Kidney capillary endothelial cell (primary cell): ENCODE measurements at regions not wholly inside any gene's neighbourhood (a gene's known extent, or its start where the extent isn't known, plus 50 kb on each side); places are given as distances from the start of the nearest gene placed in this dataset.

Source experiments
- DNase-seq: peaks from one replicate; pipeline ENCODE4 v3.0.0-alpha.2; 2018; ENCODE audit warnings: low spot score

DNA sequence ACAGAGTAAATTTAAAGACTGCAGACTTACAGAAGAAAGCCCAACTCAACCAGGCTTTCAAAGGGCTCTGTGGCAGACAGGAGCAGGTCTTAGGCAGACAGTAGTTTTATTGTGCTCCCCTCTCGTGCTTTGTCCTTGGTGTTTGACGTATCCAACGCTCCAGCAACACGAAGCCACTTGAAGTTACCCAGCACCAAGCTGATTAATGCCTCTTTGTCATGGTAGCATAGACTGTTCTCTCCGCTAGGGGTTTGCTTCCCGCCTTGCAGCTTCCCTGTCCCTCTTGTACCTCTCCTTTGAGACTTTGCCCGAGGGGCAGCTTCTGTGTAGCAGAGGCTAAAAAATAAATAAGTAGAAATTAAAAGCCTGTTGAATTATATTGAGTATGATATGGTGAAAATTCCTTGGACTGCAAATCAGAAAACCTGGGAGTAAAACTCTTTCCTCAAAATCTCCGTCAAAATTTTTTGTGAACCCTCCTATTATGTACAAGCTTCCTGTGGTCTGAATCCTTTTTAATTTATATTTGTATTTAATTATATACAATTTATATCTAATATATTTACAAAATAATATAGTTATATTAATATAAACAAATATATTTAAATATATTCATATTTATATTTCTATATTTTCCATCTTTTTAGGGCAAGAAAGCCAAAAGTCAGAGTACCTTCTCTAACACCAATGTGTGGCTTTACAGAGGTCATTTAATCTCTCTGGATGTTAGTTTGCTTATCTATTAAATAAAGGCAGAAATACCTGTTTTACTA, 405.4 kb downstream of the DMAC1 start:
- no peak for DNase-seq

DNA sequence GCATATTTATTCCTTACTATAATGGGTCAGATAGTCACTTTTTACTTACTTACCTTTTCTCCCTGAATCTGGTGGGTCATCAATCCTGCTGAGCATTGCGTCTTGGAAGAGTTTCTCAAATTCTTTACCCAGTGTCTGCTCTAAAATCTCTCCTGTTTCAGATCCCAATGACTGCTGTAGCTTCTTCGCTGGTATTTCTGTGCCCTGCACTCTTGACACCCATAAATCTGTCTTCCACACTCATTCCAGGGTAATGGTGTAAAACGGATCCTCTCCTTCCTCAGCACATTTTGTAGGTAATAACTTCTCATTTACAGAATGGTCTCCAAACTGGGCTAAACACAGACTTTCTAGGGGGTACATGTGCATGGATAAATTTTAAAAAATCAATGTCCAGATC, 407.4 kb downstream of the DMAC1 start:
- no peak for DNase-seq

DNA sequence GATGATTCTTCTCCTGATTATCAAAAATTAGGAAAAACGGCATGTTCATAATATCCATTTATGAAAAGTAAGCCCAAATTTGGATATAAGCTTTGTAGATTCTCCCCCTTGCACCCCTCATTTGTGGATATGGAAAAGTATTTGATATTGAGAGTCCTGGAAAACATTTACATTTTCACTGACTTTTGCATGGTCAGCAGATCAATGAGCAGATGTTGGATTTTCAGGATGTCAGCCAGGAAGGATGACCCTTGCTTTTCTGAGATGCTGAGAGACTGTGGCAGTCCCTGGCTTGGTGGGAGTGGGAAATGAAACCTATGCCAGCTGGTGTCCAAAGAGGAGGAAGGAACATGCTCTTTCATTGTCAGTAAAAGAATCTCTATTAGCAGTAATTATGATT, 410.8 kb downstream of the DMAC1 start:
- no peak for DNase-seq

DNA sequence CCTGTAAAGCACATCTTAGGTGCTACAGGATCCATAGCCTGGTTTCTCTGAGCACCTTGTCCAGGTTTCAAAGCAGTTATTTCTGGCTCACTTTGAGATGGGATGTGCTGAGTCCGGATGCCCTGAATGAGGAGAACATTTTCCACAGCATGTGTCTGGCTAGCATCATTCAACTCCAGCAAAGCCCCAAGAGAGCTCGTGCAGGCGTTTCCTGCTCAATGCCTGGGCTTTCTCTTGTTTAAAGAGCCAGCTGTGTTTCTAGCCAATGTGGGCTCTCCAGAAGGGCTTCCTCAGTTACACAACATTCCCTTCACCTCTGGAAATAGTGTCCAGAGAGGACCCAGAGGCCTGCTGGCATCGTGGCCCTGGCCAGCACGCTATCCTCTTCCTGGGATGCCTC, 411.7 kb downstream of the DMAC1 start:
- no peak for DNase-seq

DNA sequence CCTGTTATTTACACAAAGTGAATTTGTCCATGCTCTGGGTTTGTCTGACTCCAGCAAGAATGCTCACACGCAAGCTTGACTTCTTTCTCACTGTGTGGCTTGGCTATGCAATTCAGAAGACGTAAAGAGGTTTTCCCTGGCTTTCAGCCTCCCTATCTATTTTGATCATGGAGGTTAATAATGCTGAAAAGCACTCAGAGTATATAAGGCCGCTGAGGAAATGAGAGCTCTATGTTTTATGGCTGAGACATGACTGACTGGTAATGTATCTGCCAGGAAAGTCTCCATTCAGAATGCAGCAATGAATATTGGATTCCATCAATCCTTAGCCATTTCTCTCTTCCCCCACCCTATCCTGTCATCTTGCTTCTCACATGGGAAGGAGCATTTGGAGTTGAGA, 417.3 kb downstream of the DMAC1 start:
- DNase-seq: no peak

DNA sequence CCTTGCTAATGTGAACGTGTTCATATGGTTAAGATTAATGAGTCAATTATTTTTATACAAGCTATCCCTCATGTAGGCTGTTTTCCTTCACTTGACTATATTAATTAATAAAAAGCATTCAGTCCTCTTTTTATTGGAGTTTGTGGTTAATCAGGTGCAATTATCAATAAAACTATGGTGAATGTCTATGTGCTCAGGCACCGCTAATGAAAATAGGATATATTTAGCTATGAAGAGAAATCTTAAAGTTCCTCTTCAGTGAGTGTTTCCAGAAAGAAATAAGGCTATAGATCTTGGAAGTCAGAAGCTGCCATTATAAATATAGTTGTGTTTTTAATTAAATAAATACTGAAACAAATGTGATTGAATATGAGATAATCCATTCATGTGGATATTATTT, 422.1 kb downstream of the DMAC1 start:
- no peak for DNase-seq

DNA sequence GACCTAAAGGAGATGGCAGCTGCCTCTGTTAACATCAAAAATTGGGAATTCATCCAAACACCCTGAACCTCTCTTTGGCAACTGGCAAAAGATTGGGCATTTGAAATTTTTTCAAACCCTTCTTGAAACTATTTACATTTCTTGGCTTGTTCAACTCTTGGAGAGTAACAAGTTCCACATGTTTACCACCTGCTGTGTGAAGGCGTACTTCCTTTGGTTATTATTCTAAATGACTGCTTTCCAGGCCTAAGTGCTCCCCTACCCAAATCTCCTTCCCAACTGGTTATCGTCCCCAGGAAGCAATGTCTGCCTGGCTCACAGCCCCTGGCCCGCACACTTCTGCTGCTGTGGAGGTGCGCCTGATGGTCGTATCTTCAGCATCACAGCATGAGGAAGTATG, 422.7 kb downstream of the DMAC1 start:
- DNase-seq: no peak

DNA sequence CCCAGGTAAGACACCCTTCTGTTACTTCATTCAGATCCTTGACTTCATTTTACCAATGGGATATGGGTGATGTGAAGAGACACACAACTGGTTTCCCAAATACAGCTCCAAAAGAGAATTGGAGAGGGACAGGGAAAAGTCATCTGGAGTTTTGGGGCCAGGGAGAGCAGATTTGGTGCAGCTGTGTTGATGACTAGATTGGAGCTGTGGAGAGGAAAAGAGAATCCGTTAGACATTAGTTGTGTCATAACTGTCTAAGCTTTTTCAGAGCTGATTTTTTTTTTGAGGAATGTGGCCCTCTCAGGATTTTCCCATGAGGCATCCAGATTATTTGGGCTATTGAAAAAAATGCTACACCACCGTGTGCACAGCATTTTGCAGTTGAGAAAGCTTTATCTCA, 423.4 kb downstream of the DMAC1 start:
- no peak for DNase-seq

DNA sequence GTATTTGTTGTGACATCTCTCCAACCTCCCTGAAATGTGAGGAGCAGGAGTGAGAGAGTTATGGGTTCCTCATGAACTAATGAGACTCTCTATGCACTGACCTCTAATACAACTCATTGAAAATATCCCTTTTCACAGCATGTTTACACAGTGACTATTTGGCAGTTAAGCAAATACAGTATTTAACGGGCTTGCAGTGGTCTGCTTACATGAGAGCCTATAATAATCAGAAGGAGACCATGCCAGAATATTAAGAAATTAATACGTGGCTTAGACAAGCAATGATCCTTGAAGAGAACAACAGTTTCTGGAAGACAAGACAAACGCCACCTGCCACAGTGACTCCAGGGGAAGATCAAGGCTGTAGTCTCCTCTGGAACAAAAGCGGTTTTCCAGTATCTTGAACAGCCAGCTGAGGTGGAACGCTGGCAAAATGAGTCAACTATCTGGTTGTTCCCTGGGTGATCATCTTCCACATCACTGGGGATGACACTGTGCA, 424.5 kb downstream of the DMAC1 start:
- DNase-seq: no peak

DNA sequence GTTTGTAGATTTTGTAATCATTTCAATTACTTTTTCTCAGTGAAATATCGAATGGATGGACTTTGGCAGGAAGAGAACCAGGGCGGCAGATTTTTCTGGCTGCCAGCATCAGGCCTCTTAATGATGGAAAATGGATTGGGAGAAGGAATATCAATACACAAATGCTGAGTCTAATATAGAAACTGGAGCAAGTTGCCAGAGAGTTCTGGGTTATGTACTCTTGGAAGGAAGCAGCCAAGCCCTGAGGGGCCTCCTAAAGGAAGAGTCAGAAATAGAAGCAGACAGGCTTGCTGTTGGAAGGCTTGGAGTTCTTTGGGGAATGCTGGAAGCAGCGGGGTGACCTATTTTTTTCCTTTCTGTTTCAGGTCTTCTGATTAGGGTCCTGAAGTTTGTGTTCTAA, 428.6 kb downstream of the DMAC1 start:
- no peak for DNase-seq

DNA sequence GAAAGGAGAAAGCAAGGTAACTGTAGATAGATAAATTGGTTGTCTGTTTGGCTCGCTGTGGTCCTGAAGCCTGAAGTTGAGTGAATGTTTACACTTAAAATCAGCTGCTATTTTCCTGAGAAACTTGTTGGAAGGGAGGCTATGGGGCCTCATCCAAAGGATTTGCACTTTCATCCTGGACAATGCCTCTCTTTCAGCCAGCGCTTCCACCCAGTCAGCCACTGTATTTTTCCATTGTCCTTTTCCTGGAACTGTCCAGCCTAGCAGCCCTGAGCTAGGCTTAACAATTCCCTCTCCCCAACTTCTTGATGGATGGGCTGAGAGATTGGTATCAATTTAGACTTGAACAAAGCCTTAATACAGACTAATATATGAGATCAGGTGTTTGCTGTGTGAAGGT, 429.2 kb downstream of the DMAC1 start:
- DNase-seq: no peak

DNA sequence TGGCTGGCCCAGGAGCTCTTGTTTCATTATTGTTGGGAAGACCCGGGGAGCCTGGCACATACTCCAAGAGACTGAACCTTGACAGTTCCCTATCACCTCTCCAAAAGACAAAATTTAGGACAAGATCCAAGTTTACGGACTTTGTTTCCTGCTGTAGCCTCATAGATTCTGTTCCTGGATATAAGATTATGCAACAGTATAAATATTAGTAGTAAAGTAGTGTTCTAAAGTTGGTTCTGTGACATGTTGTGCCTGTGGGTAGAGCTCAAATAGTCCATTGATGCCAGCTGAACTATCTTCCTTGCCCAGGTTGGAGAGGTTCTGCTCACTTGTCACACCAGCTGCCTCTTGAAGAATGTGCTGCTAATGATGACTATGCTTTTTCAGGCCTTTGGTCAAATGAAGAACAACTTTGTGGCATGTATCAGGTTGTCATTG, 430.2 kb downstream of the DMAC1 start:
- DNase-seq: no peak

DNA sequence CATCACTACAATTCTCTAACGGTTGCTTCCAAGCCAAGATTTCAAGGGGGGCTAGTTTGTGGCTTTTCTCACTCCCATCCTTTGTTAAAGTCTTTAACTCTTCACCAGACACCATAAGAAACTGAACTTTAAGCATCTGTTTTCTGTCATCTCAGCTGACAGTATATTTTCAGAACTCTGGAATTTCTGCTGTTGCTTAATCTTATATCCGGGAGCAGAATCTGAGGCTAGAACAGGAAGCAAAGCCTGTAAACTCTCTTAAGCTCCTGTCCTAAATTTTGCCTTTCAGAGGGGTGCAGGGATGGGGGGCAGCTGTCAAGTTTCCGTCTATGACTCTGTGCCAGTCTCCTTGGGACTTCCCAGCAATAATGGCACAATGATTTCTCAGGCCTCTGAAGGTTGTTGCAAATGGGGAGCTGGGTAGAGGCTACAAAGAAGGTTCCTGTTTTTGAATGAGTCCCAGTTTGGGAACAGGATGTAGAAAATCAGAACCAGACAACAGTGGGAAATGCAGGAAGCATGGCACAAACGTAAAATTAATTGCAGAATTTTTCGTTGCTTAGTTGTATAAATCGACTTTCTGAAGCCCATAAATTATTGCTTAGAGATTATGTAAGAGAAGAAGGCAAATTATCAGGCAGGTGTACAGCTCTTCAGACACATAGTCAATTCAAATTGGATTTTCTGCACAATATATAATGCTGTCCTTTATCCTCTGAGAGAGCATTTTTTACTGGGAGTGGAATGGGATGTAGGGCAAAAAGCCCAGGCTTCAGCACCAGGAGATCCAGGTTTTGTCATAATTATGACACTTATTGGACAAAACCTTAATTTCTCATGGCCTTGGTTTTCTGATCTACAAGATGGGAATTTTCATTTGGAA, 430.9 kb downstream of the DMAC1 start:
- DNase-seq: peak; percentile 7

DNA sequence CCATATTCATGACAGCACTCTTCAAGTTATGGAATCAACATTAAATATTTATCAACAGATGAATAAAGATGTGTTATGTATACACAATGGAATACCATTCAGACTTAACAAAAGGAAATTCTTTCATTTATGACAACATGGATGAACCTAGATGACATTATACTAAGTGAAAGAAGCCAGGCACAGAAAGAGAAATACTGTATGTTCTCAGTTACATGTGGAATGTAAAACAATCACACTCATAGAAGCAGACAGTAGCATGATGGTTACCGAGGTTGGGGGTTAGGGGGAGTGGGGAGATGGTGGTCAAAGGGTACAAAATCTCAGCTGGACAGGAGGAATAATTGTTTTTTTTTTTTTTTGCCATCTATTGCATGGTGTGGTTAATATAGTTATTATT, 431.9 kb downstream of the DMAC1 start:
- no peak for DNase-seq

DNA sequence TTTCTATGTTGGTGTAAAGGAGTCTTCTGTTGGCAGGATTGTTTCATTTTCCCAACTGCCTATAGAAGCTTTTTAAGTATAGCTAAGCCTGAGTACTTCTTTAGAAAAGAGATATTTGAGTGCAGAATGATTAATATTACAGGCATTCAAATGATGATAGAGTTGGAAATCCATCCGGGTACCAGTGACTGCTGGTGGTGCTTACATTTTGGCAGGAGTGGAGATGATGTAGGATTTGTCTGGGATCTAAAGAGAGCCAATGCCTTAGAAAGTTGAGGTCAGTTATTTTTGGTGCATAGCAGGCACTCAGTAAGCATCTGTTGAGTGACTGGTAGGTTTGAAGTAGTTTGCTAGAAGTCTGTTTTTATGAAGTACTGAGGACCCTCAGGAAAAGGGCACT, 433.5 kb downstream of the DMAC1 start:
- no peak for DNase-seq

DNA sequence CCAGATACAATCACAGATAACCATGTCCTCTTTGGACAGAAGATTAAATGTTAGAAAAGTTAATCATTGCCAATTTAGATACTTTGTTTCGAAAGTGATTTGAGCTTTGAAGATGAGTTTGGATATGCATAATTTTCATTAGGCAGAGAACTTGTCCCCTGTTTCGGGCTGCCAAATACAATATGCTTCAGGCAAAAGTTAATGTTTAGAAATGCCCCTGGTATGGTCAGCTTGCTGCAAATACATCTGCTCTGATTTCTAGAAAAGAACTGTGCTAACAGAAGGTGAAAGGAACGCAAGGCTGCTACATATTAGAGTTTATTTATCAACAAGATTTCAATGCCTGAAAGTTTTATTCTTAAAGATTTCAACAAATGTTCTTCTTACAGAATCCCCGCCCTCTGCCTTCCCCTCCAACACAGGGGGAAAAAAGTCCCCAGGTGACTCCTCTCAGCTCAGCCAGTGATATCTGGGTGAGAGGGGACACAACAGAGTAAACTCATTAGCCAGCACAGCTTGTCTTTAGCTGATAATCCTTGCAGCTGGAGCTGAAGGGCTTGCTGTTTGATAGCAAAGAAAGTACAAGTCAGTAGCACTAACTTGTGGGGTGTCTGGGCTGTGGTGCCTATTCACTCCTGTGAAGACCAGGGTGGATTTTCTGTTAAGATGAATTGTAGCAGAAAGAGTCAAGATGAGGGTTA, 435.7 kb downstream of the DMAC1 start:
- DNase-seq: no peak

DNA sequence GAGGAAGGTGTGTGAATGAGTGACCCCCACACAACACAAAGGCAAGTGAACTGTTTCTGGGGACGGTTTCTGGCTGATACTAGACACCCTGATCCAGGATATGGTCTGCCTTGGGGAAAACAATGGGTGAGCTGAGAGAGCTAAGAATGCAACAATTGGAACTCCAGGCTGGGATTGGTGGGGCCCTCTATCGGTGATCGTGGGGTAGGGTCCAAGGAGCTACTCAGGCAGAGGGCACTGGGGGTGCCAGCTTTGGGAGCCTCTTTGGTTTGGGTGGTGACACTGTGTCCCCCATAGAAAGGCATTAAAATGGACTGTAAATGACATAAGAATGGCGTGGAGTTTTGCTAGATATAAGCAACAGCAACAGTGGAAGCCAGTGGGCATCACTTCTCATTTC, 439.1 kb downstream of the DMAC1 start:
- no peak for DNase-seq

DNA sequence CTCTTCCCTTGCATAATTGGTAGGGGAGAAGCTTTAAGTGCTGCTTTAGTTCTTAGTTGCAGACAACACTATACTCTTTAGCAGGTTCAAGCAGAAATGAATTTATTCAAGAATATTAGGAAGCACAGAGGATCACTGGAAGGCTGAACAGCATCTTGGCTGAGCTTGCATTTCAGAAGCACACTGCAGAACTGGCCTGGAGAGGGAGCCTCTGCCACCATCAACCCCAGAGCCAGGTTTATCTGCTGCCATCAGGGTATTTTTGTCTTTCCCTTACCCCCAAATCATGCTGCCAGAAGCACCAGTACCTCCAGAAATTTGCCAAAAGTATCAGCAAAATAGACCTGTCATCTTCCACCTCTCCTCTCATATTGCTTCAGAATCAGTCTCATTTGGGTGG, 440.7 kb downstream of the DMAC1 start:
- DNase-seq: no peak

DNA sequence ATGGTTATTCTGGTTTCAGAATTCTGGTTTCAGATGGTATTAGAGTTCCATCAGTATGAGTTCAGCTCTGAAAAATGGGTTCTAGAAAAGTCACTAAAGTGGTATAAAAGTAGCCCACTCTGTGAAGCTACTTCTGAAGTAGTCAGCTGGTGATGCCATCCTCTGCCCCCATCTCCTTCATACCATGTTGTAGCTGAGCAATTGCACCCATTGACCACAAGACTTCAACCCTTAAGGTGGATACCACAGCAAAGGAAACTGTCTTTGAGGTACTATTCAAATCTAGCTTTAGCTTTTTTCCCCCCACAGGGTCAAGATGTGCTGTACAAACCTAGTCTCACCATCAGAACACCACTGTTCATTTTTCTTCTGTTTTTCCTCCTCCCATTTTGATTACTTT, 444.9 kb downstream of the DMAC1 start:
- no peak for DNase-seq

DNA sequence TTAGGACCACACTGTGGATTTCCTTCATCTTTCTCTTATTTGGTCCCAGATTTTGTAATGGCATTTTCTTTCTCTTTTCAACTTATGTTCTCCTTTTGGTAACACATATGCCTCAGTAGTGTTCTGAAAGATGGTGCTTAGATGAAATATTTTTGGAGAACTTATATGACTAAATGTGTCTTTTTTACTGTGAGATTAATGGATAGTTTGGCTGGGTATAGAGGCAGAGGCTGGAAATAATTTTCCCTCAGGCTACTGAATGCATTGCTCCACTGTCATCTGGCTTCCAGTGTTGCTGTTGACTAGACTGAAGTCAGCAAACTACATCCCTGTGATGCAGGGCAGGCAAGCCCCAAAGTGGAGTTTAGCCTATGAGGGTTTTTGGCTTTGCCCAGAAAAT, 450.9 kb downstream of the DMAC1 start:
- DNase-seq: no peak

DNA sequence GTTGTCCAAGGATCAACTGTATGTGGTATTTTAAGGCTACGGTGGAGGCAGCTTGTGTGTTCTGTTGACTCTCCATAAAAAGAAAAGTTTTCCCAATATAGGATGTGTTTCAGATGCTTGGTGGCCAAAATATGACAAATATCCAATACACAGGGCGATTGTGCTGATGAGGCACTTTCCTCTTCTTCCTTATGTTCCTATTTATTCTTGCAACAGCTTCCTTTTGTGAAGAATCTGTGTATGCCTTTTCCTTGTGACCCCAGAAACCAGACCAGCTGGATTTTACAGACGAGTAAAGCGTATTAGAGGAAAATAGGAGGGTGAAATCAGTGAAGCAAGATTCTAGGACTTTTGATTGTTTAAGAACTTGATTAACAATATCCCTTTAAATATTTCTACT, 452.0 kb downstream of the DMAC1 start:
- DNase-seq: no peak

DNA sequence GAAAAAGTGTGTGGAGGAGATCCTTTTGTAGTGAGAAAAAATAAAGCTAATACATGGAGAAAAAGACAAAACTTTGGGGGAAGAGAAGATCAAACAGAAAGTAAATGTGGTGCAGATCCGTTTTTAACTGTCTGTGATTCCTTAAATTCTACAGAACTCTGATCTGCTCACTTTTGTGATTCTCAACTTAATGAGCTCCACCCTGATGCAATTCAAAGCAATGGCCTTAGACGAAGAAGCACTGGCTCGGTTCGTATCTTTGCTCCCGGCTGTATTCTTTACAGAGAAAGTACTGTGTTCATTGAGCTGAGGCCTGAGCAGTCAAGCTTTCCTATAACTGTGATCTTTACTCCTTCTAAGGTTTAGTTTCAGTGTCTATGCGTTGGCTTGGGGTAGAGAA, 453.4 kb downstream of the DMAC1 start:
- DNase-seq: no peak

DNA sequence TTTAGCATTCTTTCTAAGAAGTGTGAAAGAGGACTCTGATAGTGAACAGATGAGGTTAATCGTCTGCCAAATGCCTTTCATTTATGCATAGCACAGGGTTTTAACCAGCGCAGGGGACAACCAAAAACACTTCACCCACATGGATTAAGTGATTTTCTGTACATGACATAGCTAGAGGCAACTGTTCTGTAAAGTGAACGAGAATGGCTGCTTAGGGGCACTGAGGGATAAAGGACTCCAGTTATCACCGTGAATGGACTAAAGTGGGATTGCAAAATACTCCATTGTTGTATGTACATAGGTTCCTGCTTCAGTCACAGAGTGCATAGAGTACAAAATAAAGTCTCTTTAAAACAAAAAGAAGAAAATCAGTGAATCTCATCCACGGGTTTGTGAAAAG, 456.8 kb downstream of the DMAC1 start:
- no peak for DNase-seq
